GM19035 (cell line): ENCODE measurements at regions not wholly inside any gene's neighbourhood (a gene's known extent, or its start where the extent isn't known, plus 50 kb on each side); places are given as distances from the start of the nearest gene placed in this dataset.
A peak's percentile ranks its signal among the peaks of the same experiment; 100 is the strongest.

Experiments used
- ATAC-seq: cut with Tn5 transposase; IDR thresholded peaks from one replicate; pipeline ENCODE4 v1.9.1; 2021; ENCODE audit not compliant: unreplicated experiment

- no peak for ATAC-seq
Measured at GRCh38 chr3:99458013-99458412, 180.4 kb upstream of the COL8A1 start.

- ATAC-seq = no peak
Measured at GRCh38 chr3:99442599-99442998, 195.8 kb upstream of the COL8A1 start.

GRCh38 chr3:99439892-99440291 lies 198.5 kb upstream of the COL8A1 start:
- no peak for ATAC-seq

GRCh38 chr3:99434190-99434589 lies 204.2 kb upstream of the COL8A1 start:
- ATAC-seq = no peak

GRCh38 chr3:99430348-99431134 lies 207.9 kb upstream of the COL8A1 start:
- peak; percentile 58 for ATAC-seq

GRCh38 chr3:99429502-99429901 lies 208.9 kb upstream of the COL8A1 start:
- no peak for ATAC-seq

- ATAC-seq = no peak
Measured at GRCh38 chr3:99425930-99426329, 212.5 kb upstream of the COL8A1 start.

GRCh38 chr3:99419116-99419515 lies 219.3 kb upstream of the COL8A1 start:
- peak; percentile 13 for ATAC-seq

- ATAC-seq = peak; percentile 77
Measured at GRCh38 chr3:99418709-99419108, 219.7 kb upstream of the COL8A1 start.

GRCh38 chr3:99418209-99418635 lies 220.2 kb upstream of the COL8A1 start:
- ATAC-seq = peak; percentile 70

- ATAC-seq = no peak
Measured at GRCh38 chr3:99413504-99413903, 224.9 kb upstream of the COL8A1 start.

- no peak for ATAC-seq
Measured at GRCh38 chr3:99410789-99411311, 227.5 kb upstream of the COL8A1 start.

GRCh38 chr3:99409961-99410360 lies 228.4 kb upstream of the COL8A1 start:
- no peak for ATAC-seq

- ATAC-seq = no peak
Measured at GRCh38 chr3:99407257-99407656, 231.1 kb upstream of the COL8A1 start.

GRCh38 chr3:99402755-99403154 lies 235.6 kb upstream of the COL8A1 start:
- no peak for ATAC-seq

GRCh38 chr3:99400352-99400751 lies 238.0 kb upstream of the COL8A1 start:
- no peak for ATAC-seq

GRCh38 chr3:99396651-99397275 lies 241.6 kb upstream of the COL8A1 start:
- ATAC-seq = no peak

- no peak for ATAC-seq
Measured at GRCh38 chr3:99394831-99395778, 243.3 kb upstream of the COL8A1 start.

- no peak for ATAC-seq
Measured at GRCh38 chr3:99393961-99394360, 244.4 kb upstream of the COL8A1 start.

GRCh38 chr3:99388780-99389179 lies 249.6 kb upstream of the COL8A1 start:
- ATAC-seq = no peak

- ATAC-seq = no peak
Measured at GRCh38 chr3:99384596-99384995, 253.8 kb upstream of the COL8A1 start.
